ENCODE measurements at regions not wholly inside any gene's neighbourhood (a gene's known extent, or its start where the extent isn't known, plus 50 kb on each side); places are given as distances from the start of the nearest gene placed in this dataset.
"Not testable (repeated sequence)": the region's sequence is repeated elsewhere in the genome, so short reads cannot be mapped to it uniquely, and the experiment has no call there.

GRCh38 chr12:107373238-107373809, 280.0 kb upstream of the CRY1 start:
- DNase-seq (ENCODE audit: low read depth) = no peak

GRCh38 chr12:107374161-107374840, 281.0 kb upstream of the CRY1 start:
- no peak for DNase-seq (ENCODE audit: low read depth)

- no peak for DNase-seq (ENCODE audit: low read depth)
These were observed 281.9 kb upstream of the CRY1 start for GRCh38 chr12:107375231-107375630.

- DNase-seq (ENCODE audit: low read depth) = no peak
These were observed 284.4 kb upstream of the CRY1 start for GRCh38 chr12:107377596-107378385.

- no peak for DNase-seq (ENCODE audit: low read depth)
These were observed 285.3 kb upstream of the CRY1 start for GRCh38 chr12:107378609-107379008.

GRCh38 chr12:107379142-107379851, 285.9 kb upstream of the CRY1 start:
- not testable (repeated sequence) for DNase-seq (ENCODE audit: low read depth)

GRCh38 chr12:107379852-107380567, 286.7 kb upstream of the CRY1 start:
- DNase-seq (ENCODE audit: low read depth) = no peak

GRCh38 chr12:107384645-107385044, 291.3 kb upstream of the CRY1 start:
- no peak for DNase-seq (ENCODE audit: low read depth)

- no peak for DNase-seq (ENCODE audit: low read depth)
These were observed 292.2 kb upstream of the CRY1 start for GRCh38 chr12:107385509-107385908.

GRCh38 chr12:107386569-107386968, 293.2 kb upstream of the CRY1 start:
- DNase-seq (ENCODE audit: low read depth) = no peak

- DNase-seq (ENCODE audit: low read depth) = no peak
These were observed 294.9 kb upstream of the CRY1 start for GRCh38 chr12:107388263-107388662.

- DNase-seq (ENCODE audit: low read depth) = no peak
These were observed 295.2 kb upstream of the PWP1 start for GRCh38 chr12:107390414-107390813.

- no peak for DNase-seq (ENCODE audit: low read depth)
These were observed 292.4 kb upstream of the PWP1 start for GRCh38 chr12:107393043-107393717.

- no peak for DNase-seq (ENCODE audit: low read depth)
These were observed 290.9 kb upstream of the PWP1 start for GRCh38 chr12:107394693-107395092.

GRCh38 chr12:107395817-107396216, 289.8 kb upstream of the PWP1 start:
- DNase-seq (ENCODE audit: low read depth) = no peak

GRCh38 chr12:107396991-107397390, 288.6 kb upstream of the PWP1 start:
- DNase-seq (ENCODE audit: low read depth) = no peak

GRCh38 chr12:107397890-107398500, 287.6 kb upstream of the PWP1 start:
- DNase-seq (ENCODE audit: low read depth) = no peak

- no peak for DNase-seq (ENCODE audit: low read depth)
These were observed 286.6 kb upstream of the PWP1 start for GRCh38 chr12:107399046-107399445.

- no peak for DNase-seq (ENCODE audit: low read depth)
These were observed 284.7 kb upstream of the PWP1 start for GRCh38 chr12:107400686-107401447.

Data from CMK (cell line).